Osteocyte (in vitro differentiated cells): ENCODE measurements at regions not wholly inside any gene's neighbourhood (a gene's known extent, or its start where the extent isn't known, plus 50 kb on each side); places are given as distances from the start of the nearest gene placed in this dataset.

Experiments used
- DNase-seq: peaks from one replicate; pipeline ENCODE4 v3.0.0; 2021; ENCODE audit warnings: mixed read lengths; ENCODE audit not compliant: unreplicated experiment; ENCODE audit errors: extremely low spot score
- H3K27ac Mint-ChIP-seq: one replicate; pipeline ENCODE4 v1.8.0; 2021; ENCODE audit warnings: mild to moderate bottlenecking, mixed read lengths; ENCODE audit not compliant: unreplicated experiment
- H3K27me3 Mint-ChIP-seq: one replicate; pipeline ENCODE4 v1.8.0; 2021; ENCODE audit warnings: mixed read lengths; ENCODE audit not compliant: unreplicated experiment
- H3K36me3 Mint-ChIP-seq: one replicate; pipeline ENCODE4 v1.8.0; 2021; ENCODE audit warnings: mixed read lengths; ENCODE audit not compliant: unreplicated experiment
- H3K4me1 Mint-ChIP-seq: one replicate; pipeline ENCODE4 v1.8.0; 2021; ENCODE audit warnings: mixed read lengths; ENCODE audit not compliant: unreplicated experiment
- H3K4me3 Mint-ChIP-seq: one replicate; pipeline ENCODE4 v1.8.0; 2021; ENCODE audit warnings: mild to moderate bottlenecking, moderate library complexity, mixed read lengths; ENCODE audit not compliant: unreplicated experiment
- H3K9me3 Mint-ChIP-seq: one replicate; pipeline ENCODE4 v1.8.0; 2021; ENCODE audit warnings: mixed read lengths; ENCODE audit not compliant: unreplicated experiment
- CTCF ChIP-seq: fragments of 200-600 bp; sonication (generic); IDR thresholded peaks from 2 replicates; pipeline ENCODE4 v1.5.0; 2021; ENCODE audit warnings: antibody characterized with exemption, mild to moderate bottlenecking, moderate library complexity

- H3K36me3 Mint-ChIP-seq = no peaks in the 10 kb centered on the region
- no peak for DNase-seq
- no peak overlapping the region for H3K4me3 Mint-ChIP-seq
- no peak for TF ChIP-seq CTCF
- H3K27ac Mint-ChIP-seq = no peak overlapping the region
- H3K27me3 Mint-ChIP-seq = peaks cover 20% of the 10 kb centered on the region
- peaks cover 14% of the 10 kb centered on the region for H3K9me3 Mint-ChIP-seq
- H3K4me1 Mint-ChIP-seq = peaks cover 8% of the 10 kb centered on the region
Measured at GRCh38 chr13:97630725-97631124, 196.8 kb downstream of the RAP2A start.

- H3K9me3 Mint-ChIP-seq = peaks cover 14% of the 10 kb centered on the region
- no peaks in the 10 kb centered on the region for H3K36me3 Mint-ChIP-seq
- peaks cover 8% of the 10 kb centered on the region for H3K4me1 Mint-ChIP-seq
- H3K4me3 Mint-ChIP-seq = no peak overlapping the region
- no peak overlapping the region for H3K27ac Mint-ChIP-seq
- no peak for TF ChIP-seq CTCF
- peaks cover 20% of the 10 kb centered on the region for H3K27me3 Mint-ChIP-seq
- DNase-seq = no peak
Measured at GRCh38 chr13:97631158-97631557, 197.2 kb downstream of the RAP2A start.

GRCh38 chr13:97639236-97639635, 205.3 kb downstream of the RAP2A start:
- H3K27ac Mint-ChIP-seq = no peak overlapping the region
- no peaks in the 10 kb centered on the region for H3K4me1 Mint-ChIP-seq
- no peak overlapping the region for H3K4me3 Mint-ChIP-seq
- no peaks in the 10 kb centered on the region for H3K9me3 Mint-ChIP-seq
- peaks cover 20% of the 10 kb centered on the region for H3K27me3 Mint-ChIP-seq
- H3K36me3 Mint-ChIP-seq = no peaks in the 10 kb centered on the region
- TF ChIP-seq CTCF = no peak
- no peak for DNase-seq

GRCh38 chr13:97640268-97640667, 206.3 kb downstream of the RAP2A start:
- no peak overlapping the region for H3K27ac Mint-ChIP-seq
- no peak for DNase-seq
- no peaks in the 10 kb centered on the region for H3K9me3 Mint-ChIP-seq
- TF ChIP-seq CTCF = no peak
- no peak overlapping the region for H3K4me3 Mint-ChIP-seq
- H3K4me1 Mint-ChIP-seq = no peaks in the 10 kb centered on the region
- H3K36me3 Mint-ChIP-seq = no peaks in the 10 kb centered on the region
- peaks cover 17% of the 10 kb centered on the region for H3K27me3 Mint-ChIP-seq

- Mint-ChIP-seq H3K27me3 (peaks cover 5% of the 10 kb centered on the region), H3K36me3 (no peaks in the 10 kb centered on the region), H3K4me3 (no peak overlapping the region), H3K9me3 (no peaks in the 10 kb centered on the region), H3K27ac (no peak overlapping the region), H3K4me1 (no peaks in the 10 kb centered on the region)
- no peak for DNase-seq
- TF ChIP-seq CTCF = no peak
Measured at GRCh38 chr13:97648171-97648880, 214.4 kb downstream of the RAP2A start.
